RWPE2 (cell line): ENCODE measurements at regions not wholly inside any gene's neighbourhood (a gene's known extent, or its start where the extent isn't known, plus 50 kb on each side); places are given as distances from the start of the nearest gene placed in this dataset.

Source experiments
- ATAC-seq: fragments of 200-7000 bp; cut with Tn5 transposase; 3 replicates; pipeline ENCODE4 v1.9.1; 2021; ENCODE audit warnings: low read depth
- DNase-seq: peaks from one replicate; pipeline ENCODE4 v3.0.0-alpha.2; 2020; ENCODE audit warnings: low spot score
- H3K27ac ChIP-seq: fragments of 450-650 bp; 2 replicates; pipeline ENCODE4 v1.5.1; 2017; ENCODE audit warnings: mild to moderate bottlenecking; ENCODE audit not compliant: poor library complexity, severe bottlenecking
- H3K27me3 ChIP-seq: fragments of 250-450 bp; sonication (Bioruptor Pico); 2 replicates; pipeline ENCODE4 v1.5.1; 2021; ENCODE audit warnings: mild to moderate bottlenecking, moderate library complexity; ENCODE audit not compliant: insufficient read depth, poor library complexity, severe bottlenecking
- H3K36me3 ChIP-seq: fragments of 250-450 bp; sonication (Bioruptor Pico); 2 replicates; pipeline ENCODE4 v1.5.1; 2020; ENCODE audit warnings: low read depth, mild to moderate bottlenecking, moderate library complexity
- H3K4me1 ChIP-seq: fragments of 250-450 bp; sonication (Bioruptor Pico); 2 replicates; pipeline ENCODE4 v1.5.1; 2021; ENCODE audit warnings: mild to moderate bottlenecking, moderate library complexity; ENCODE audit not compliant: insufficient read depth, poor library complexity, severe bottlenecking
- H3K4me3 ChIP-seq: fragments of 250-450 bp; sonication (Bioruptor Pico); 2 replicates; pipeline ENCODE4 v1.5.1; 2021; ENCODE audit warnings: mild to moderate bottlenecking, moderate library complexity; ENCODE audit not compliant: severe bottlenecking
- H3K9me3 ChIP-seq: fragments of 250-450 bp; sonication (Bioruptor Pico); 2 replicates; pipeline ENCODE4 v1.5.1; 2021; ENCODE audit warnings: mild to moderate bottlenecking, moderate library complexity; ENCODE audit not compliant: severe bottlenecking
- CTCF ChIP-seq: fragments of 450-650 bp; IDR thresholded peaks from one replicate; pipeline ENCODE4 v1.5.1; 2017; ENCODE audit warnings: mild to moderate bottlenecking, moderate library complexity; ENCODE audit not compliant: poor library complexity, severe bottlenecking

GRCh38 chr4:63232058-63232457, 1177.2 kb downstream of the TECRL start:
- H3K27ac ChIP-seq: no peak overlapping the region
- H3K27me3 ChIP-seq: no peaks in the 10 kb centered on the region
- H3K4me3 ChIP-seq: no peak overlapping the region
- no peaks in the 10 kb centered on the region for H3K9me3 ChIP-seq
- no peaks in the 10 kb centered on the region for H3K4me1 ChIP-seq
- ATAC-seq (no peak), DNase-seq (no peak)
- TF ChIP-seq CTCF: no peak
- no peaks in the 10 kb centered on the region for H3K36me3 ChIP-seq

- Histone ChIP-seq H3K4me3 (no peak overlapping the region), H3K9me3 (no peaks in the 10 kb centered on the region), H3K27ac (no peak overlapping the region), H3K4me1 (no peaks in the 10 kb centered on the region), H3K36me3 (no peaks in the 10 kb centered on the region), H3K27me3 (no peaks in the 10 kb centered on the region)
- TF ChIP-seq CTCF: no peak
- DNase-seq (no peak), ATAC-seq (no peak)
These were observed 1183.0 kb downstream of the TECRL start for GRCh38 chr4:63226229-63226628.

GRCh38 chr4:63222466-63222865, 1186.8 kb downstream of the TECRL start:
- TF ChIP-seq CTCF: no peak
- no peak for DNase-seq
- H3K27me3 ChIP-seq: no peaks in the 10 kb centered on the region
- no peak overlapping the region for H3K4me3 ChIP-seq
- ATAC-seq: no peak
- H3K9me3 ChIP-seq: no peaks in the 10 kb centered on the region
- H3K4me1 ChIP-seq: no peaks in the 10 kb centered on the region
- no peaks in the 10 kb centered on the region for H3K36me3 ChIP-seq
- H3K27ac ChIP-seq: no peak overlapping the region

- Histone ChIP-seq H3K4me3 (no peak overlapping the region), H3K4me1 (no peaks in the 10 kb centered on the region)
- ATAC-seq: no peak
These were observed 1187.8 kb downstream of the TECRL start for GRCh38 chr4:63221477-63221876.

GRCh38 chr4:63218856-63219255, 1190.4 kb downstream of the TECRL start:
- Histone ChIP-seq H3K4me1 (no peaks in the 10 kb centered on the region), H3K27me3 (no peaks in the 10 kb centered on the region), H3K27ac (no peak overlapping the region), H3K36me3 (no peaks in the 10 kb centered on the region), H3K4me3 (no peak overlapping the region), H3K9me3 (no peaks in the 10 kb centered on the region)
- no peak for TF ChIP-seq CTCF
- ATAC-seq (no peak), DNase-seq (no peak)

More at GRCh38 chr4:63221477-63221876, 1187.8 kb downstream of the TECRL start:
- DNase-seq: no peak
- Histone ChIP-seq H3K27me3 (no peaks in the 10 kb centered on the region), H3K36me3 (no peaks in the 10 kb centered on the region), H3K9me3 (no peaks in the 10 kb centered on the region), H3K27ac (no peak overlapping the region)
- TF ChIP-seq CTCF: no peak
